GM12878 (cell line): ENCODE measurements at regions not wholly inside any gene's neighbourhood (a gene's known extent, or its start where the extent isn't known, plus 50 kb on each side); places are given as distances from the start of the nearest gene placed in this dataset.

ENCODE experiments used
- MYB ChIP-seq: fragments of 150-350 bp; IDR thresholded peaks from 2 replicates; pipeline ENCODE4 v1.6.1; 2014; ENCODE audit warnings: mild to moderate bottlenecking, low read depth, low read length, borderline replicate concordance
- NRF1 ChIP-seq: conservative IDR thresholded peaks from 2 replicates; pipeline ENCODE4 v1.6.1; 2011; ENCODE audit warnings: mild to moderate bottlenecking, low read depth, low read length, improper control_type of control experiment
- TCF12 ChIP-seq: IDR thresholded peaks from 2 replicates; pipeline ENCODE4 v1.6.1; 2011; ENCODE audit warnings: low read depth, mild to moderate bottlenecking, low read length
- TF ChIP-seq, protein P1 (sequence below): fragments of 450-650 bp; formaldehyde crosslinking; IDR thresholded peaks from 2 replicates; pipeline ENCODE4 v1.4.0; 2020; ENCODE audit warnings: mild to moderate bottlenecking, moderate library complexity
- TF ChIP-seq, protein P2 (sequence below): IDR thresholded peaks from 2 replicates; pipeline ENCODE4 v1.6.1; 2012; ENCODE audit warnings: improper control_type of control experiment, low read depth, low read length; ENCODE audit not compliant: insufficient replicate concordance
- TF ChIP-seq, protein P3 (sequence below): fragments of 450-650 bp; IDR thresholded peaks from 2 replicates; pipeline ENCODE4 v1.6.1; 2017; ENCODE audit warnings: mild to moderate bottlenecking, low read depth, inconsistent platforms; ENCODE audit not compliant: poor library complexity, severe bottlenecking

DNA sequence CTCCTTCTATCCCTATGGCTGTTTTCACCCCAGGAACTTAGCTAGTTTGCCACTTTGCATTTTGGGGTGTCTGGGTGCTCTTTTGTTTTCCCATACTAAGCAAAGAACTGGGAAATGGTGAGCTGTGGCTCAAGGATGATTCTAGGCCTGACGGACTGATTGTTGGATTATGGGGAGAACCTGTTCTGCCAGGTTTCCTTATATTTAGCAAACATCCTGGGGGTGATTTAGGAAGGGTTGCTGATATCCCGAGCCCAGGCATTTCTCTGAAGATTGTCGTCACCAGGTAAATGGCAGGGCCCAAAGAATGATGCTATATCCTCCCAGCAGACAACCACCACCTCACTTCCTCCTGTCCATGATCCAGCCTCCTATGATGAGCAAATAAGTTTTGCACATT is 72.1 kb upstream of the GRB10 start (continued):
- no peak for TF ChIP-seq MYB
- no peak for TF ChIP-seq TCF12
- no peak for TF ChIP-seq NRF1
- TF ChIP-seq, protein P1, sequence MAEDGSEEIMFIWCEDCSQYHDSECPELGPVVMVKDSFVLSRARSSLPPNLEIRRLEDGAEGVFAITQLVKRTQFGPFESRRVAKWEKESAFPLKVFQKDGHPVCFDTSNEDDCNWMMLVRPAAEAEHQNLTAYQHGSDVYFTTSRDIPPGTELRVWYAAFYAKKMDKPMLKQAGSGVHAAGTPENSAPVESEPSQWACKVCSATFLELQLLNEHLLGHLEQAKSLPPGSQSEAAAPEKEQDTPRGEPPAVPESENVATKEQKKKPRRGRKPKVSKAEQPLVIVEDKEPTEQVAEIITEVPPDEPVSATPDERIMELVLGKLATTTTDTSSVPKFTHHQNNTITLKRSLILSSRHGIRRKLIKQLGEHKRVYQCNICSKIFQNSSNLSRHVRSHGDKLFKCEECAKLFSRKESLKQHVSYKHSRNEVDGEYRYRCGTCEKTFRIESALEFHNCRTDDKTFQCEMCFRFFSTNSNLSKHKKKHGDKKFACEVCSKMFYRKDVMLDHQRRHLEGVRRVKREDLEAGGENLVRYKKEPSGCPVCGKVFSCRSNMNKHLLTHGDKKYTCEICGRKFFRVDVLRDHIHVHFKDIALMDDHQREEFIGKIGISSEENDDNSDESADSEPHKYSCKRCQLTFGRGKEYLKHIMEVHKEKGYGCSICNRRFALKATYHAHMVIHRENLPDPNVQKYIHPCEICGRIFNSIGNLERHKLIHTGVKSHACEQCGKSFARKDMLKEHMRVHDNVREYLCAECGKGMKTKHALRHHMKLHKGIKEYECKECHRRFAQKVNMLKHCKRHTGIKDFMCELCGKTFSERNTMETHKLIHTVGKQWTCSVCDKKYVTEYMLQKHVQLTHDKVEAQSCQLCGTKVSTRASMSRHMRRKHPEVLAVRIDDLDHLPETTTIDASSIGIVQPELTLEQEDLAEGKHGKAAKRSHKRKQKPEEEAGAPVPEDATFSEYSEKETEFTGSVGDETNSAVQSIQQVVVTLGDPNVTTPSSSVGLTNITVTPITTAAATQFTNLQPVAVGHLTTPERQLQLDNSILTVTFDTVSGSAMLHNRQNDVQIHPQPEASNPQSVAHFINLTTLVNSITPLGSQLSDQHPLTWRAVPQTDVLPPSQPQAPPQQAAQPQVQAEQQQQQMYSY (CRISPR knock-in tag) = no peak
- TF ChIP-seq, protein P2, sequence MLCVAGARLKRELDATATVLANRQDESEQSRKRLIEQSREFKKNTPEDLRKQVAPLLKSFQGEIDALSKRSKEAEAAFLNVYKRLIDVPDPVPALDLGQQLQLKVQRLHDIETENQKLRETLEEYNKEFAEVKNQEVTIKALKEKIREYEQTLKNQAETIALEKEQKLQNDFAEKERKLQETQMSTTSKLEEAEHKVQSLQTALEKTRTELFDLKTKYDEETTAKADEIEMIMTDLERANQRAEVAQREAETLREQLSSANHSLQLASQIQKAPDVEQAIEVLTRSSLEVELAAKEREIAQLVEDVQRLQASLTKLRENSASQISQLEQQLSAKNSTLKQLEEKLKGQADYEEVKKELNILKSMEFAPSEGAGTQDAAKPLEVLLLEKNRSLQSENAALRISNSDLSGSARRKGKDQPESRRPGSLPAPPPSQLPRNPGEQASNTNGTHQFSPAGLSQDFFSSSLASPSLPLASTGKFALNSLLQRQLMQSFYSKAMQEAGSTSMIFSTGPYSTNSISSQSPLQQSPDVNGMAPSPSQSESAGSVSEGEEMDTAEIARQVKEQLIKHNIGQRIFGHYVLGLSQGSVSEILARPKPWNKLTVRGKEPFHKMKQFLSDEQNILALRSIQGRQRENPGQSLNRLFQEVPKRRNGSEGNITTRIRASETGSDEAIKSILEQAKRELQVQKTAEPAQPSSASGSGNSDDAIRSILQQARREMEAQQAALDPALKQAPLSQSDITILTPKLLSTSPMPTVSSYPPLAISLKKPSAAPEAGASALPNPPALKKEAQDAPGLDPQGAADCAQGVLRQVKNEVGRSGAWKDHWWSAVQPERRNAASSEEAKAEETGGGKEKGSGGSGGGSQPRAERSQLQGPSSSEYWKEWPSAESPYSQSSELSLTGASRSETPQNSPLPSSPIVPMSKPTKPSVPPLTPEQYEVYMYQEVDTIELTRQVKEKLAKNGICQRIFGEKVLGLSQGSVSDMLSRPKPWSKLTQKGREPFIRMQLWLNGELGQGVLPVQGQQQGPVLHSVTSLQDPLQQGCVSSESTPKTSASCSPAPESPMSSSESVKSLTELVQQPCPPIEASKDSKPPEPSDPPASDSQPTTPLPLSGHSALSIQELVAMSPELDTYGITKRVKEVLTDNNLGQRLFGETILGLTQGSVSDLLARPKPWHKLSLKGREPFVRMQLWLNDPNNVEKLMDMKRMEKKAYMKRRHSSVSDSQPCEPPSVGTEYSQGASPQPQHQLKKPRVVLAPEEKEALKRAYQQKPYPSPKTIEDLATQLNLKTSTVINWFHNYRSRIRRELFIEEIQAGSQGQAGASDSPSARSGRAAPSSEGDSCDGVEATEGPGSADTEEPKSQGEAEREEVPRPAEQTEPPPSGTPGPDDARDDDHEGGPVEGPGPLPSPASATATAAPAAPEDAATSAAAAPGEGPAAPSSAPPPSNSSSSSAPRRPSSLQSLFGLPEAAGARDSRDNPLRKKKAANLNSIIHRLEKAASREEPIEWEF = no peak
- TF ChIP-seq, protein P3, sequence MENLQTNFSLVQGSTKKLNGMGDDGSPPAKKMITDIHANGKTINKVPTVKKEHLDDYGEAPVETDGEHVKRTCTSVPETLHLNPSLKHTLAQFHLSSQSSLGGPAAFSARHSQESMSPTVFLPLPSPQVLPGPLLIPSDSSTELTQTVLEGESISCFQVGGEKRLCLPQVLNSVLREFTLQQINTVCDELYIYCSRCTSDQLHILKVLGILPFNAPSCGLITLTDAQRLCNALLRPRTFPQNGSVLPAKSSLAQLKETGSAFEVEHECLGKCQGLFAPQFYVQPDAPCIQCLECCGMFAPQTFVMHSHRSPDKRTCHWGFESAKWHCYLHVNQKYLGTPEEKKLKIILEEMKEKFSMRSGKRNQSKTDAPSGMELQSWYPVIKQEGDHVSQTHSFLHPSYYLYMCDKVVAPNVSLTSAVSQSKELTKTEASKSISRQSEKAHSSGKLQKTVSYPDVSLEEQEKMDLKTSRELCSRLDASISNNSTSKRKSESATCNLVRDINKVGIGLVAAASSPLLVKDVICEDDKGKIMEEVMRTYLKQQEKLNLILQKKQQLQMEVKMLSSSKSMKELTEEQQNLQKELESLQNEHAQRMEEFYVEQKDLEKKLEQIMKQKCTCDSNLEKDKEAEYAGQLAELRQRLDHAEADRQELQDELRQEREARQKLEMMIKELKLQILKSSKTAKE = no peak
